DOHH2 (cell line): ENCODE measurements at regions not wholly inside any gene's neighbourhood (a gene's known extent, or its start where the extent isn't known, plus 50 kb on each side); places are given as distances from the start of the nearest gene placed in this dataset.

Source experiments
- H3F3A ChIP-seq: fragments of 200-600 bp; sonication (generic), shearing (Covaris generic); 2 replicates; pipeline ENCODE4 v1.6.0; 2016; ENCODE audit warnings: antibody characterized with exemption, mild to moderate bottlenecking; ENCODE audit not compliant: control insufficient read depth, insufficient read depth
- H3K27ac ChIP-seq: fragments of 200-600 bp; sonication (generic); 2 replicates; pipeline ENCODE4 v1.5.1; 2014; ENCODE audit warnings: low read depth, mild to moderate bottlenecking, low read length, moderate library complexity
- H3K27me3 ChIP-seq: fragments of 200-600 bp; sonication (generic); 2 replicates; pipeline ENCODE4 v1.6.1; 2014; ENCODE audit warnings: mild to moderate bottlenecking, low read length, mixed read lengths; ENCODE audit not compliant: control insufficient read depth
- H3K36me3 ChIP-seq: fragments of 200-600 bp; sonication (generic); 2 replicates; pipeline ENCODE4 v1.6.1; 2014; ENCODE audit warnings: mild to moderate bottlenecking, low read length, moderate library complexity, mixed read lengths; ENCODE audit not compliant: control insufficient read depth
- H3K4me1 ChIP-seq: fragments of 200-600 bp; sonication (generic); 2 replicates; pipeline ENCODE4 v1.6.1; 2014; ENCODE audit warnings: mild to moderate bottlenecking, low read length, mixed read lengths; ENCODE audit not compliant: control insufficient read depth
- H3K4me2 ChIP-seq: fragments of 200-600 bp; sonication (generic); 2 replicates; pipeline ENCODE4 v1.6.0; 2014; ENCODE audit warnings: mild to moderate bottlenecking, low read length, moderate library complexity
- H3K4me3 ChIP-seq: fragments of 200-600 bp; sonication (generic); 2 replicates; pipeline ENCODE4 v1.5.1; 2014; ENCODE audit warnings: mild to moderate bottlenecking, low read length, mixed read lengths
- H3K79me2 ChIP-seq: fragments of 200-600 bp; sonication (generic); 2 replicates; pipeline ENCODE4 v1.6.1; 2014; ENCODE audit warnings: mild to moderate bottlenecking, low read length, mixed read lengths; ENCODE audit not compliant: control insufficient read depth
- H3K9me2 ChIP-seq: fragments of 200-600 bp; sonication (generic); replicated peaks from 2 replicates; pipeline ENCODE4 v1.6.1; 2014; ENCODE audit warnings: mild to moderate bottlenecking, low read length, mixed read lengths; ENCODE audit not compliant: control insufficient read depth
- H3K9me3 ChIP-seq: fragments of 200-600 bp; sonication (generic); 2 replicates; pipeline ENCODE4 v1.6.1; 2014; ENCODE audit warnings: antibody characterized with exemption, low read length, mixed read lengths; ENCODE audit not compliant: control insufficient read depth, insufficient read depth
- H4K20me1 ChIP-seq: fragments of 200-600 bp; sonication (generic); 2 replicates; pipeline ENCODE4 v1.6.0; 2014; ENCODE audit warnings: low read depth, mild to moderate bottlenecking, antibody characterized with exemption, low read length, moderate library complexity; ENCODE audit not compliant: control insufficient read depth, insufficient read depth
- EZH2phosphoT487 ChIP-seq: fragments of 200-600 bp; sonication (generic); IDR thresholded peaks from 2 replicates; pipeline ENCODE4 v1.6.1; 2017; ENCODE audit warnings: borderline replicate concordance, mild to moderate bottlenecking, antibody characterized with exemption, low read length, moderate library complexity, mixed read lengths
- TF ChIP-seq, protein P1 (sequence below): fragments of 200-600 bp; sonication (generic); IDR thresholded peaks from one replicate; pipeline ENCODE4 v1.5.1; 2014; ENCODE audit warnings: antibody characterized with exemption, mild to moderate bottlenecking, low read depth, low read length; ENCODE audit not compliant: poor library complexity, severe bottlenecking

DNA sequence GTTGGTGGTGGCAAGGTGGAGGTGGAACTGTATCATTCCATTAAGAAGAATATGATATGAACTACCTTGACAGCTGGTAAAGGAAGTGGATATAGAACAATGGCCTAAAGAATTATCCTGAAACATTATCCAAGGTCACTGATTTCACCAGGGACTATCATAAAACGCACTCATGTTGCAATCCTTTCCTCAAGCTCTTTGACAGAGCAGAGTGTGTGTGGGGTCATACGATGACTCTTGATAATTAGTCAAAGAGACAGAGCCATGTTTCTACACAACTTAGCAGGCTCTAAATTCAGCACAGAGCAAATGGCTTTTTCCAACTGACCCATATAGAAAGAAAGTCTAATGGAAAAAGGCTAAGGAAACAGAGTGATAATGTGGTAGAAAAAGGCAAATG, 126.4 kb upstream of the ANKFN1 start:
- Histone ChIP-seq H3K79me2 (no peaks in the 10 kb centered on the region), H3K9me2 (no peaks in the 10 kb centered on the region), H3K36me3 (no peaks in the 10 kb centered on the region), H3K9me3 (no peaks in the 10 kb centered on the region), H3K4me2 (no peak overlapping the region), H3F3A (no peaks in the 10 kb centered on the region), H3K4me1 (no peaks in the 10 kb centered on the region), H4K20me1 (no peaks in the 10 kb centered on the region), H3K27me3 (0 out of 2 replicates have a peak, but pooled peaks cover 2% of the 10 kb centered on the region), H3K4me3 (no peak overlapping the region), H3K27ac (no peak overlapping the region)
- TF ChIP-seq, protein P1, sequence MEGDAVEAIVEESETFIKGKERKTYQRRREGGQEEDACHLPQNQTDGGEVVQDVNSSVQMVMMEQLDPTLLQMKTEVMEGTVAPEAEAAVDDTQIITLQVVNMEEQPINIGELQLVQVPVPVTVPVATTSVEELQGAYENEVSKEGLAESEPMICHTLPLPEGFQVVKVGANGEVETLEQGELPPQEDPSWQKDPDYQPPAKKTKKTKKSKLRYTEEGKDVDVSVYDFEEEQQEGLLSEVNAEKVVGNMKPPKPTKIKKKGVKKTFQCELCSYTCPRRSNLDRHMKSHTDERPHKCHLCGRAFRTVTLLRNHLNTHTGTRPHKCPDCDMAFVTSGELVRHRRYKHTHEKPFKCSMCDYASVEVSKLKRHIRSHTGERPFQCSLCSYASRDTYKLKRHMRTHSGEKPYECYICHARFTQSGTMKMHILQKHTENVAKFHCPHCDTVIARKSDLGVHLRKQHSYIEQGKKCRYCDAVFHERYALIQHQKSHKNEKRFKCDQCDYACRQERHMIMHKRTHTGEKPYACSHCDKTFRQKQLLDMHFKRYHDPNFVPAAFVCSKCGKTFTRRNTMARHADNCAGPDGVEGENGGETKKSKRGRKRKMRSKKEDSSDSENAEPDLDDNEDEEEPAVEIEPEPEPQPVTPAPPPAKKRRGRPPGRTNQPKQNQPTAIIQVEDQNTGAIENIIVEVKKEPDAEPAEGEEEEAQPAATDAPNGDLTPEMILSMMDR, result no peak
- TF ChIP-seq EZH2phosphoT487, result no peak

DNA sequence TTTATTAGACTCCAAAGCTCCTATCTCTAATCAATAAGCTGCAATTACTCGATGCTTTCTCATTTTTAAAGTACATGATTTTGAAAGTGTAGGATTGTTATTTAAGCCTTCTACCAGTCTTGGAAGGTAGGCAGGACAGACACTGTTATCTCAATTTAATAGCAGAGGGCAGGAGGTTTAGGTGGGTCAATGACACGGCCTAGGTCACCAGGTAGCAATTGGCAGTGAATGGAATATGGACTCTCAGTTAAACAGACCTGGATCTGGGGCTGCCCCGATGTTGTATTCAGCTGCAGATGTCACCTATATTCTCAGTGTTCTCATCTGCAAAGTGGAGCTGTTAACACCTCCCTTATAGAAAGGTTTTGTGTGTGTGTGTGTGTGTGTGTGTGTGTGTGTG, 124.4 kb upstream of the ANKFN1 start:
- H3F3A ChIP-seq, result no peaks in the 10 kb centered on the region
- no peaks in the 10 kb centered on the region for H3K36me3 ChIP-seq
- TF ChIP-seq, protein P1, result no peak
- TF ChIP-seq EZH2phosphoT487, result no peak
- H3K4me3 ChIP-seq, result no peak overlapping the region
- H3K4me2 ChIP-seq, result no peak overlapping the region
- no peaks in the 10 kb centered on the region for H3K4me1 ChIP-seq
- H3K27ac ChIP-seq, result no peak overlapping the region
- H3K27me3 ChIP-seq, result 0 out of 2 replicates have a peak, but pooled peaks cover 2% of the 10 kb centered on the region
- no peaks in the 10 kb centered on the region for H3K79me2 ChIP-seq
- no peaks in the 10 kb centered on the region for H4K20me1 ChIP-seq
- H3K9me2 ChIP-seq, result no peaks in the 10 kb centered on the region
- H3K9me3 ChIP-seq, result no peaks in the 10 kb centered on the region

- no peak overlapping the region for H3K4me2 ChIP-seq
- H3K27ac ChIP-seq, result no peak overlapping the region
- no peaks in the 10 kb centered on the region for H3K4me1 ChIP-seq
- TF ChIP-seq EZH2phosphoT487, result no peak
- TF ChIP-seq, protein P1, result no peak
- 0 out of 2 replicates have a peak, but pooled peaks cover 2% of the 10 kb centered on the region for H3K27me3 ChIP-seq
- no peaks in the 10 kb centered on the region for H3K9me3 ChIP-seq
- H3K4me3 ChIP-seq, result no peak overlapping the region
- H3K36me3 ChIP-seq, result no peaks in the 10 kb centered on the region
- no peaks in the 10 kb centered on the region for H3K79me2 ChIP-seq
- no peaks in the 10 kb centered on the region for H3F3A ChIP-seq
- H3K9me2 ChIP-seq, result no peaks in the 10 kb centered on the region
- H4K20me1 ChIP-seq, result no peaks in the 10 kb centered on the region
Observed at GRCh38 chr17:56030009-56030624, 123.2 kb upstream of the ANKFN1 start.
